GM23338 (cell line): ENCODE measurements at regions not wholly inside any gene's neighbourhood (a gene's known extent, or its start where the extent isn't known, plus 50 kb on each side); places are given as distances from the start of the nearest gene placed in this dataset.

Source experiments
- ATAC-seq: fragments of 200-7000 bp; cut with Tn5 transposase; 3 replicates; pipeline ENCODE4 v1.9.1; 2020
- DNase-seq: peaks from one replicate; pipeline ENCODE4 v3.0.0-alpha.2; 2015; ENCODE audit warnings: low spot score
- H2AFZ ChIP-seq: fragments of 200-600 bp; sonication (generic); 2 replicates; pipeline ENCODE4 v1.8.0; 2016; ENCODE audit warnings: antibody characterized with exemption, mild to moderate bottlenecking, moderate library complexity
- H3F3A ChIP-seq: fragments of 200-600 bp; sonication (generic); replicated peaks from 2 replicates; pipeline ENCODE4 v1.8.0; 2017; ENCODE audit warnings: antibody characterized with exemption, mixed run types, low read depth
- H3K27ac ChIP-seq: fragments of 200-600 bp; sonication (generic); 2 replicates; pipeline ENCODE4 v1.6.1; 2016; ENCODE audit warnings: low read depth
- H3K27me3 ChIP-seq: fragments of 200-600 bp; sonication (generic); 2 replicates; pipeline ENCODE4 v1.8.0; 2016; ENCODE audit warnings: mild to moderate bottlenecking, mixed run types, moderate library complexity; ENCODE audit not compliant: insufficient read depth
- H3K36me3 ChIP-seq: fragments of 200-600 bp; sonication (generic); 2 replicates; pipeline ENCODE4 v1.8.0; 2016; ENCODE audit warnings: mild to moderate bottlenecking; ENCODE audit not compliant: insufficient read depth
- H3K4me1 ChIP-seq: fragments of 200-600 bp; sonication (generic); 2 replicates; pipeline ENCODE4 v1.8.0; 2016; ENCODE audit warnings: mild to moderate bottlenecking, moderate library complexity; ENCODE audit not compliant: insufficient read depth
- H3K4me2 ChIP-seq: fragments of 200-600 bp; sonication (generic); 2 replicates; pipeline ENCODE4 v1.7.1; 2017; ENCODE audit warnings: mixed run types
- H3K4me3 ChIP-seq: fragments of 200-600 bp; sonication (generic); 2 replicates; pipeline ENCODE4 v1.6.1; 2016; ENCODE audit warnings: mixed run types
- H3K79me2 ChIP-seq: fragments of 200-600 bp; sonication (generic); replicated peaks from 2 replicates; pipeline ENCODE4 v1.8.0; 2017; ENCODE audit warnings: mild to moderate bottlenecking; ENCODE audit not compliant: insufficient read depth
- H3K9me2 ChIP-seq: fragments of 200-600 bp; sonication (generic); 2 replicates; pipeline ENCODE4 v1.8.0; 2017; ENCODE audit not compliant: insufficient read depth
- H4K20me1 ChIP-seq: fragments of 200-600 bp; sonication (generic); replicated peaks from 2 replicates; pipeline ENCODE4 v1.8.0; 2017; ENCODE audit warnings: mild to moderate bottlenecking; ENCODE audit not compliant: insufficient read depth
- H3K27ac Mint-ChIP-seq: 2 replicates; pipeline ENCODE4 v1.8.0; 2020; ENCODE audit warnings: inconsistent platforms, mild to moderate bottlenecking, moderate library complexity, mixed read lengths
- H3K27me3 Mint-ChIP-seq: 3 replicates; pipeline ENCODE4 v1.8.0; 2022; ENCODE audit warnings: low read depth, mild to moderate bottlenecking, moderate library complexity, mixed read lengths, inconsistent platforms; ENCODE audit not compliant: insufficient read depth, poor library complexity
- H3K36me3 Mint-ChIP-seq: 3 replicates; pipeline ENCODE4 v1.8.0; 2021; ENCODE audit warnings: low read depth, mild to moderate bottlenecking, inconsistent platforms, moderate library complexity, mixed read lengths
- H3K4me1 Mint-ChIP-seq: 3 replicates; pipeline ENCODE4 v1.8.0; 2020; ENCODE audit warnings: mild to moderate bottlenecking, inconsistent platforms, mixed read lengths
- H3K4me3 Mint-ChIP-seq: 3 replicates; pipeline ENCODE4 v1.8.0; 2021; ENCODE audit warnings: moderate library complexity, mild to moderate bottlenecking, inconsistent platforms, mixed read lengths
- H3K9me3 Mint-ChIP-seq: 3 replicates; pipeline ENCODE4 v1.8.0; 2020; ENCODE audit warnings: moderate library complexity, mild to moderate bottlenecking, inconsistent platforms, mixed read lengths
- ETS1 ChIP-seq: IDR thresholded peaks from 2 replicates; pipeline ENCODE4 v1.6.1; 2016; ENCODE audit warnings: antibody characterized with exemption
- NANOG ChIP-seq: IDR thresholded peaks from 2 replicates; pipeline ENCODE4 v1.6.1; 2016; ENCODE audit warnings: antibody characterized with exemption, borderline replicate concordance
- POLR2AphosphoS5 ChIP-seq: IDR thresholded peaks from 2 replicates; pipeline ENCODE4 v1.6.1; 2016; ENCODE audit warnings: antibody characterized with exemption, low read depth
- REST ChIP-seq: IDR thresholded peaks from one replicate; pipeline ENCODE4 v1.6.1; 2018; ENCODE audit warnings: antibody characterized with exemption; ENCODE audit not compliant: unreplicated experiment
- ZNF462 ChIP-seq: fragments of 250-450 bp; sonication (Bioruptor Pico); IDR thresholded peaks from 2 replicates; pipeline ENCODE4 v1.5.0; 2020; ENCODE audit warnings: mild to moderate bottlenecking, moderate library complexity

- TF ChIP-seq ZNF462 (CRISPR knock-in tag) = no peak
- TF ChIP-seq NANOG = no peak
- no peak for TF ChIP-seq ETS1
- no peak for TF ChIP-seq POLR2AphosphoS5
These were observed 116.0 kb upstream of the TMCC3 start (continued) for GRCh38 chr12:94766397-94766796.

GRCh38 chr12:94763462-94763861, 113.1 kb upstream of the TMCC3 start:
- Mint-ChIP-seq H3K27ac (no peak overlapping the region), H3K4me3 (no peak overlapping the region), H3K9me3 (no peaks in the 10 kb centered on the region; the same call in 2 of the 3 replicates), H3K27me3 (peaks cover 7% of the 10 kb centered on the region), H3K36me3 (no peaks in the 10 kb centered on the region), H3K4me1 (peaks cover 6% of the 10 kb centered on the region; the same call in 2 of the 3 replicates)
- Histone ChIP-seq H3K36me3 (no peaks in the 10 kb centered on the region), H3K79me2 (no peaks in the 10 kb centered on the region), H3K4me2 (no peak overlapping the region), H3F3A (no peaks in the 10 kb centered on the region), H2AFZ (no peak overlapping the region), H3K27ac (no peak overlapping the region), H4K20me1 (no peaks in the 10 kb centered on the region), H3K9me2 (no peaks in the 10 kb centered on the region), H3K4me3 (no peak overlapping the region), H3K27me3 (no peaks in the 10 kb centered on the region), H3K4me1 (peaks cover 8% of the 10 kb centered on the region)
- TF ChIP-seq REST (no peak), POLR2AphosphoS5 (no peak)
- no peak for DNase-seq
- ATAC-seq = no peak
